PC-9 (cell line): ENCODE measurements at regions not wholly inside any gene's neighbourhood (a gene's known extent, or its start where the extent isn't known, plus 50 kb on each side); places are given as distances from the start of the nearest gene placed in this dataset.

Experiments
- CTCF ChIP-seq: fragments of 200-600 bp; sonication (generic); conservative IDR thresholded peaks from 2 replicates; pipeline ENCODE4 v1.6.1; 2017; ENCODE audit warnings: mixed run types, antibody characterized with exemption, mild to moderate bottlenecking, moderate library complexity
- EZH2 ChIP-seq: fragments of 200-600 bp; sonication (generic); IDR thresholded peaks from 2 replicates; pipeline ENCODE4 v1.8.0; 2017; ENCODE audit warnings: antibody characterized with exemption, low read depth

- no peak for TF ChIP-seq CTCF
- no peak for TF ChIP-seq EZH2
These were observed 99.1 kb upstream of the PELI1 start for GRCh38 chr2:64243081-64244036.
